Muscle of back (tissue), 3 donors: ENCODE measurements at regions not wholly inside any gene's neighbourhood (a gene's known extent, or its start where the extent isn't known, plus 50 kb on each side); places are given as distances from the start of the nearest gene placed in this dataset.

Source experiments
- DNase-seq, 3 donors: peaks; one replicate each; pipeline versions ENCODE4 v3.0.0 to v3.0.0-alpha.2; 2013

DNA sequence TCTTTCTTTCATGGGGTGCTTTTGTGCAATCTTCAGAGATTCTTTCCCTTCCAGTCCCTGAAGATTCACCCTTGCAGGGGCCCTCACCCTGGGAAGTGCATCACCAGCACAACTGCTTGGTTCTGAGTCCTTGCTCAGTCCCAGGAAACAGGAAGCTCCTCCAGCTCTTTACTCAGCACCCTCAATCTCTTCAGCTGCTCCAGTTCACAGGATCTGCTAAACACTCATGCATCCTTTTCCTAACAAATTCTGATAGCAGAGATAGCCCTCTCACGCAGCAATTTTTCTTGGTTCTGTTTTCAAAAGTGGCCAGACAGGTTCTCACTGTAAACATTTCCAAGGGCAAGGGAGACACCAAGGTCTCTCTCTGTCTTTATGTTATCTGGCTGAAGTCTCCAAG is 823.1 kb downstream of the LIG4 start:
- no peak for DNase-seq

DNA sequence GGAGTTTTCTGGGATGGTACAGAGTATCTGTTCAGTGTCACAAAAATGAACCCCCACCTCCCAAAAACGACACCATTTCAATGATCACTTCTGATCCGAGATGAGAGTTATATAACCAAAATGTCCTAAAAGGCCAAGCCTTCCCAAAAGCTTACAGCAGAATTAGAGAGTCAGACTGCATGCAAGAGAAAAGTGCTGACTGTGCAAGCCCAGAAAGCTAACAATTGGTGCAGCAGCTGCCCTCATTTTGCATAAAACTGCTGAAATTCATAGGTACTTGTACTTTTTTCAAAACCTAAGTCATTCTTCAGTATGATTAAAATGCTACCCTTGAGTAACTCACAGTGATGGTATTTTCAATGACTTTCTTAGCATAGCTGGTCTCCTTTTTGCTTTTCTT is 819.6 kb upstream of the ARGLU1 start:
- no peak for DNase-seq

DNA sequence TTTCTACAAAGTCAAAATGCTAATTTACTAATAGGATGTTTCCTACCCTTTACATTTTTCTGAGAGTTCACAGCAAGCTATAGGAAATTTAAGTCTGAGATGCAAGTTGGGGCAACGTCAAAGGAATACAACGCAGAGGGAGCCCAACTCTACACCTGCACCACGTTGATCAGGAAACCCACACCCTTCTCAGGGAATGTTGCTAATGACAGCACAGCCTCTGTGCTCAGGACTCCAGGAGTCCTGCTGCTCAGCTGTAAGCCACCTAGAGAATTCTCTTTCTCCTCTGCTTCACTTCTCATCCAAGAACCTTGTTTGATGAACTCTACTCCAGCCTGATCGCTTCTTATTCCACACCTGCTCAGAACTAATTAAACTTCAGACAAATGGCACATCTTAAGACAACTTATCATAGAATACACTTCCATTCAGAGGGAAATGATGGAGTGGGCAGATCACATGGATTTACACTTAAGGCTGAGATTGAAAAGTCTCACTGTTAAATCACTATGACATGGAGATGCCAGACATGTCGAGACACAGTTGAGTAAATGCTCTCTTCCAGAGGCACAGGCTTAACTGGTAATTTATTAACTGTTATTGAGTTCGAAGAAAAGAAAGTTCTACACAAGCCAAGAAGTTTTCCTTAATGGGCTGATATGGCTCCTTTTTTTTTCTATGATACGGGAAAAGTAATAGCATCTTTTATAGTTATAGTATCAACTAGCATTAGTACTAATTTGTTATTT is 811.6 kb upstream of the ARGLU1 start:
- DNase-seq: no peak

GRCh38 chr13:107376341-107377125 is 808.6 kb upstream of the ARGLU1 start:
- no peak for DNase-seq

DNA sequence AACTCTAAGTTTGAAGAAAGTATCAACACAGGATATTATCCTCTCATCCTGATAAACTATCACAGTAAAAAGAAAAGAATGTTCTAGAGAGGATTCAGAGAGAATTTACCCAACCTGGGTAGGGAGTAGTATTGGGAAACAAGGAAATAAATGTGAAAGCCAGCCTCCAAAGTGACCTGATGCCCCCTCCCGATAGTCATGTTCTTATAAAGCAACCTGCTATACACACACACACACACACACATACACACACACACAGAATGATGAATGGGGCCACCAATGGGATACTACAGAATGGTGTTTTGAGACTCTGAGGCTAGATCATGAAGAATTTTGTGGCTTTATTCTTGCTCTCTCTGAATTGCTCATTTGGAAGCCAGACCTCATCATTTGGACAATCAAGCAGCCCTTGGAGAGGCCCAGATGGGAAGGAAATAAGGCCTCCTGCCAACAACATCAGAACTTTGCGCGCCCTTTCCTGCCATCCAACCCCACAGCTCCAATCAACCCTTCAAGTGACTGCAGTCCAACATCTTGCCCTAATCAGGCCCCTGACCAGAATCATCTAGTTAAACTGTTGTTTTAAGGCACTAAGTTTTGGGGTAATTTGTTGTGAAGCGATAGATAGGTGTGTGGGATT is 807.9 kb upstream of the ARGLU1 start:
- DNase-seq: no peak

GRCh38 chr13:107374038-107374437 is 806.1 kb upstream of the ARGLU1 start:
- no peak for DNase-seq

DNA sequence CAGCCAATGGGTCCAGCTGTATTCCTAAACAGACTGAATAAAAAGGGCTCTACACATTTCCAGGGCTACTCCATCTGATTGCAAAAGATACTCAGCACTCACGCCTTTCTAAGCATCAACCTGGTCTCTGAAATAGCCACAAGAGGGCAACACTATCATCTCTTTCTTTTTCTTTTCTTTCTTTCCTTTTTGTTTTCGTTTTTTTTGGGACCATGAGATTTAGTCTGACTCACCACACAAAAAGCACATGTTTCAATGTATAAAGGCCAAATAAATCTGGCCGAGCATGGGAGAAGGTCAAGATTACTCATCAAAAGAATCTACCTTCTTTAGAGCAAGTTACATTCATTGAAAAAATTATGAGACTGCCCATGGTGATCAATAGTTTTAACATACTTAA is 805.6 kb upstream of the ARGLU1 start:
- DNase-seq: peak in 2 of 3 donors; percentile 15 to 33

GRCh38 chr13:107370015-107370785 is 802.3 kb upstream of the ARGLU1 start:
- DNase-seq: peak in 1 of 3 donors; percentile 1

DNA sequence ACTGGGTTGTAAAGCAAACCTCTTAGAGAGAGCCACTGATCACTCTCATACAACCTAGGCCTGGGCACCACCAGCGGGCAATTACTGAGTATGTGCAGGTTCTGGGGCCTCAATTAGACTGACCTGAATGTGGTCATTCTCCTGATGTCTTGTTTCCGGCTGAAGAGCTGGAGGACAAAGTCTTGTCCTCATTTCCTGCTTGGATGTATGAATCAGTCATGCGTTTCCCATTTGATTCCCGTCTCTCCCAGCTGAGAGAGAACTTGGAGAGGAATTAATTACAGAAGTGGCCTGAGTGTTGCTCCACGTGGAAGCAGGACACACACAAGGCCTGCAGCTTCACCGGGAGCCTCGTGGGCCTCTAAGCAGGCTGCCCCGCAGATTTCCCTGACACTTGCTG is 799.3 kb upstream of the ARGLU1 start:
- DNase-seq: no peak

- DNase-seq: no peak
These were observed 797.7 kb upstream of the ARGLU1 start for GRCh38 chr13:107365466-107366215.

DNA sequence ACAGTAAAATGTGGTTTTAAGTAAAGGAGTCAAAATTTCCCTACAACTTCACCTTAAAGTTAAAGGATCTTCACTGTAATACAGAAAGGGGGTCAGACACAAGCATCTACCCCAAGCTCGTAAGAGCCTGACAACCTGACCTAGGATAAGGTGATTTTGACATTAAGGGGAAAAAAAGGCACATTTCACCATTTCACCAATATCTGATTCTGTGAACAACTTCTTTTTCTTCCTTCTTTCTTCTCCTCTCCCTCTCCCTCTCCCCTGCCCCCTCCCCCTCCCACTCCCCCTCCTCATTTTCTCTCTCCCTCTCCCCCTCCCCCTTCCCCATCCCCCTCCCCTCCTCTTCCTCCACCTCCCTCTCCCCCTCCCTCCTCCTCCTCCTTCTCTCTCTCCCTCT is 796.7 kb upstream of the ARGLU1 start:
- no peak for DNase-seq

- no peak for DNase-seq
These were observed 793.7 kb upstream of the ARGLU1 start for GRCh38 chr13:107361666-107362065.

GRCh38 chr13:107360010-107360409 is 792.1 kb upstream of the ARGLU1 start:
- no peak for DNase-seq

GRCh38 chr13:107358866-107359265 is 790.9 kb upstream of the ARGLU1 start:
- DNase-seq: no peak

GRCh38 chr13:107351305-107351704 is 783.4 kb upstream of the ARGLU1 start:
- no peak for DNase-seq

DNA sequence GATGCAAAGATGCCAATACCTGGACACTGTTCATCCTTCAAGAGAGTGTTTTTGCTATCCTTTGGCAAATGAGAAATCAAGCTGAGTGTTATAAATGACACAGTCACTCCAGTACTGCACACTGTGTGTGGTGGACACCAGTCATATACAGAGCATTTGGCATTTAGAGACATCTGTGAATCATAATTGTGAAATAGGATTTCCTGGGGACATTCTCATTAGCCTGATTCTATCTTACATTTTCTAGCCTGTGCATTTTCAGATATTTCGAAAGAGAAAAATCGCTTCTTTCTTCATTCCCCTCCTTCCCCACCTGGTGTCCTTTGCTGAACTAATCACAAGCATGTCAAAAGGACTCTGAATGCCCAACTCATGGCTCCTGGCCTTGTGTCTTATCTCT is 781.0 kb upstream of the ARGLU1 start:
- DNase-seq: no peak

GRCh38 chr13:107348471-107348870 is 780.5 kb upstream of the ARGLU1 start:
- no peak for DNase-seq

GRCh38 chr13:107347641-107348369 is 779.9 kb upstream of the ARGLU1 start:
- no peak for DNase-seq

DNA sequence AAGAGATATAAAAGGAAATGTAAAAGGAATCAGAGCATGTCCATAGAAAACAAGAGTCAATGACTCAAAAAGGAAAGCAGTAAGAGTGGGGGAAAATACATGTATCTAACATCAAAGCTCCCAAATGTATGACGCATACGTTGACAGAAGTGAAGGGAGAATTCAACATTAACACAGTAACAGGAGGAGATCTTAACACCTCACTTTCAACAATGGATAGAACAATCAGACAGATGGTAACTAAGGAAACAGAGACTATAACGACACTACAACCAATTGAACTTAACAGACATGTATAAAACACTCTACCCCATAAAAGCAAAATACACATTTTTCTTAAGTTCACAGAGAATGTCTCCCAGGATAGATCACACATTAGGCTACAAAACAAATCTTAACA is 774.8 kb upstream of the ARGLU1 start:
- DNase-seq: no peak

GRCh38 chr13:107339209-107339608 is 771.3 kb upstream of the ARGLU1 start:
- DNase-seq: no peak

DNA sequence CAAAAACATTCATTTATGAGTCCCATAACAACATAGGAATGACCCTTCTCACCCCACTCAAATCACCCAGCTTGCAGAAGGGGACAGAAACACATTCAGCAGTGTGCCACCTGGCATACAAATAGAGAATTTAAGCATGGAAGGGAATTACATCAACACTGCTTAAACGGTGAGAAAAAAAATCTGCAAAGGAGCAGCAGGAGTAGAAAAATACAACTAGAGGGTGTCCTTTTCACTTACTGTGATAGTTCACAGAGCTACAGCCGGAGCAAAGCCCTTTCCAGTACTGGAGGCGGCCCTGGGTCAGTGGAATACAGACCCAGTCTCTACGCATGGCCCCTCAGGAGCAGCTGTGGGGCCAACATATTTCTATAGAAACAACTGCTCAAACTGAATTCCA is 764.3 kb upstream of the ARGLU1 start:
- no peak for DNase-seq
